GM23248 (cell line): ENCODE measurements at regions not wholly inside any gene's neighbourhood (a gene's known extent, or its start where the extent isn't known, plus 50 kb on each side); places are given as distances from the start of the nearest gene placed in this dataset.

Experiments used
- DNase-seq: peaks from one replicate; pipeline ENCODE4 v3.0.0-alpha.2; 2015
- H2AFZ ChIP-seq: fragments of 200-600 bp; sonication (generic); 2 replicates; pipeline ENCODE4 v1.6.1; 2016; ENCODE audit warnings: antibody characterized with exemption
- H3F3A ChIP-seq: fragments of 200-600 bp; sonication (generic); 2 replicates; pipeline ENCODE4 v1.6.1; 2016; ENCODE audit warnings: mild to moderate bottlenecking, antibody characterized with exemption, mixed run types; ENCODE audit not compliant: insufficient read depth
- H3K27ac ChIP-seq: fragments of 200-600 bp; sonication (generic); 2 replicates; pipeline ENCODE4 v1.5.1; 2016; ENCODE audit warnings: mild to moderate bottlenecking
- H3K27me3 ChIP-seq: fragments of 200-600 bp; sonication (generic); replicated peaks from 2 replicates; pipeline ENCODE4 v1.6.1; 2016; ENCODE audit warnings: mild to moderate bottlenecking; ENCODE audit not compliant: insufficient read depth
- H3K36me3 ChIP-seq: fragments of 200-600 bp; sonication (generic); 2 replicates; pipeline ENCODE4 v1.6.1; 2016; ENCODE audit warnings: low read depth, mild to moderate bottlenecking
- H3K4me1 ChIP-seq: fragments of 200-600 bp; sonication (generic); 2 replicates; pipeline ENCODE4 v1.6.1; 2016; ENCODE audit warnings: mild to moderate bottlenecking; ENCODE audit not compliant: insufficient read depth
- H3K4me2 ChIP-seq: fragments of 200-600 bp; sonication (generic); one replicate; pipeline ENCODE4 v1.6.1; 2016; ENCODE audit warnings: mild to moderate bottlenecking; ENCODE audit not compliant: unreplicated experiment
- H3K4me3 ChIP-seq: fragments of 200-600 bp; sonication (generic); 2 replicates; pipeline ENCODE4 v1.5.1; 2016; ENCODE audit warnings: mild to moderate bottlenecking
- H3K79me2 ChIP-seq: fragments of 200-600 bp; sonication (generic); 2 replicates; pipeline ENCODE4 v1.6.1; 2016; ENCODE audit warnings: mild to moderate bottlenecking; ENCODE audit not compliant: insufficient read depth
- H3K9ac ChIP-seq: fragments of 200-600 bp; sonication (generic); 2 replicates; pipeline ENCODE4 v1.6.1; 2016; ENCODE audit warnings: mild to moderate bottlenecking
- H3K9me2 ChIP-seq: fragments of 200-600 bp; sonication (generic); 2 replicates; pipeline ENCODE4 v1.6.1; 2016; ENCODE audit warnings: mixed run types, mild to moderate bottlenecking, moderate library complexity; ENCODE audit not compliant: insufficient read depth
- H3K9me3 ChIP-seq: fragments of 200-600 bp; sonication (generic); one replicate; pipeline ENCODE4 v1.6.1; 2017; ENCODE audit warnings: low read depth
- H4K20me1 ChIP-seq: fragments of 200-600 bp; sonication (generic); 2 replicates; pipeline ENCODE4 v1.6.0; 2016; ENCODE audit not compliant: insufficient read depth
- EZH2 ChIP-seq: fragments of 200-600 bp; sonication (generic); IDR thresholded peaks from 2 replicates; pipeline ENCODE4 v1.6.1; 2018; ENCODE audit warnings: antibody characterized with exemption, mild to moderate bottlenecking; ENCODE audit not compliant: insufficient read depth, poor library complexity, severe bottlenecking
- EZH2phosphoT487 ChIP-seq: fragments of 200-600 bp; sonication (generic); IDR thresholded peaks from 2 replicates; pipeline ENCODE4 v1.6.1; 2018; ENCODE audit warnings: antibody characterized with exemption, moderate library complexity, mild to moderate bottlenecking, low read depth; ENCODE audit not compliant: insufficient read depth
- WGBS, 2 experiments: methylation state at CpG; one replicate each; pipeline ENCODE4 v1.1.6; 2015 to 2017; ENCODE audit warnings: low lambda C conversion rate in 2 of 2, low coverage in 1 of 2; ENCODE audit errors: missing lambda C conversion rate in 2 of 2; 5-methylcytosine and 5-hydroxymethylcytosine counted together
- in situ Hi-C: fragments of 300-500 bp; cut with MboI; formaldehyde crosslinking; loops from 2 replicates; pipeline ENCODE4 v1.15.0; 2020

DNA sequence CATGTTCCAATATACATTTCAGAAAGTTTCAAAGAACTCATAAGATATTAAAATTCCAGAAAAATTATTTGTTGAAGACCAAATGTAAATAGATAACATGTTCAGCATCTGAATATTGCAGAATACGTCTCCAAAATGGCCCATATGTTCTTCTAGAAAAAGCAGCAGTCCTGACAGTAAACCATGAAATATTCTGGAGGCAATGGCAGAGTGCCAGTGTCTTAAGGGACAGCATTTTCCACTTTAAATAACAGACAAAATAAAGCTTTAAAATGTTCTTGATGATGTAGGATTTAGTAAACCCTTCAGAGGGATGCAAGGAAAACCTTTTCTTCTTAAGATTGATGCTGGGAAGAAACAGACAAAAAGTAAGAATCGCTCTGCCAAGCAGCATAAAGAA lies 721.0 kb downstream of the NR2F1-AS1 start:
- peak overlapping the region; percentile 35; the same call in 1 of the 2 replicates for H2AFZ ChIP-seq
- no peaks in the 10 kb centered on the region for H3K79me2 ChIP-seq
- in situ Hi-C loops: no loop called here

DNA sequence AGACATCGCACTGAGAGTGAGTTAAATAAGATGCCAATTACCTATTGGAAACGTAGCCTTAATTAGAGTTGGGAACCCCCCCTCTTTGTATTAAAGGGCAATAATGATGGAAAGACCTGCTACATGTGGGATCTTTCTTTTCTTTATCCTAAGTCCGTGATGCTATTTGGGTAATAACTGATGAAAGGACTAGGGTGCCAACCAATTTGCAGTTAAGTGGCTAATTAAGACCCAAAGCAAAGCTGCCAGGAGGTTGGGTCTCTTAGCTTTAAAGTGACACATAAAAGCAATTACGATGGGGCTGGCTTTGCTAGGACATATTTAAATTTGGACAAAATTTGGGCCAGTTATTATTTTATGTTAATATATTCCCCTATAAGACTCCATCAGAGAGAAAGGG lies 728.8 kb downstream of the NR2F1-AS1 start:
- no peaks in the 10 kb centered on the region for H3K4me1 ChIP-seq
- H3K27me3 ChIP-seq: no peaks in the 10 kb centered on the region
- H3K4me2 ChIP-seq: no peak overlapping the region
- no peak overlapping the region for H2AFZ ChIP-seq
- H4K20me1 ChIP-seq: no peaks in the 10 kb centered on the region
- H3K79me2 ChIP-seq: no peaks in the 10 kb centered on the region
- no peaks in the 10 kb centered on the region for H3K9me2 ChIP-seq
- DNase-seq: no peak
- H3K9me3 ChIP-seq: no peaks in the 10 kb centered on the region
- H3K36me3 ChIP-seq: no peaks in the 10 kb centered on the region
- no peak overlapping the region for H3K9ac ChIP-seq
- in situ Hi-C loops: no loop called here
- no peaks in the 10 kb centered on the region for H3F3A ChIP-seq
- 51 to 53% methylated on average over 4 of the region's 4 CpGs for WGBS, 2 experiments
- no peak overlapping the region for H3K27ac ChIP-seq
- no peak overlapping the region for H3K4me3 ChIP-seq
- TF ChIP-seq EZH2phosphoT487 (no peak), EZH2 (no peak)

More for the DNA sequence above, 721.0 kb downstream of the NR2F1-AS1 start:
- H3K9me3 ChIP-seq: no peaks in the 10 kb centered on the region
- H3K4me2 ChIP-seq: no peak overlapping the region
- no peak overlapping the region for H3K27ac ChIP-seq
- TF ChIP-seq EZH2: no peak
- TF ChIP-seq EZH2phosphoT487: no peak
- H3K36me3 ChIP-seq: no peaks in the 10 kb centered on the region
- H3K4me1 ChIP-seq: no peaks in the 10 kb centered on the region
- no peaks in the 10 kb centered on the region for H4K20me1 ChIP-seq
- 32 to 41% methylated on average over 2 of the region's 2 CpGs for WGBS, 2 experiments
- DNase-seq: no peak
- no peaks in the 10 kb centered on the region for H3K27me3 ChIP-seq
- no peak overlapping the region for H3K4me3 ChIP-seq
- no peaks in the 10 kb centered on the region for H3F3A ChIP-seq
- H3K9ac ChIP-seq: no peak overlapping the region
- no peaks in the 10 kb centered on the region for H3K9me2 ChIP-seq

GRCh38 chr5:92850886-92851285 lies 730.1 kb downstream of the NR2F1-AS1 start:
- H3K9me3 ChIP-seq: no peaks in the 10 kb centered on the region
- 29 to 32% methylated on average over 2 of the region's 2 CpGs for WGBS, 2 experiments
- H3K27me3 ChIP-seq: no peaks in the 10 kb centered on the region
- no peaks in the 10 kb centered on the region for H3K4me1 ChIP-seq
- no peak overlapping the region for H3K27ac ChIP-seq
- H3K9ac ChIP-seq: no peak overlapping the region
- H3K36me3 ChIP-seq: no peaks in the 10 kb centered on the region
- no peak overlapping the region for H3K4me3 ChIP-seq
- H3K79me2 ChIP-seq: no peaks in the 10 kb centered on the region
- no peak overlapping the region for H3K4me2 ChIP-seq
- no peaks in the 10 kb centered on the region for H3K9me2 ChIP-seq
- no peak for TF ChIP-seq EZH2phosphoT487
- no peak for TF ChIP-seq EZH2
- H3F3A ChIP-seq: no peaks in the 10 kb centered on the region
- no peak for DNase-seq
- in situ Hi-C loops: no loop called here
- no peaks in the 10 kb centered on the region for H4K20me1 ChIP-seq
- H2AFZ ChIP-seq: no peak overlapping the region

DNA sequence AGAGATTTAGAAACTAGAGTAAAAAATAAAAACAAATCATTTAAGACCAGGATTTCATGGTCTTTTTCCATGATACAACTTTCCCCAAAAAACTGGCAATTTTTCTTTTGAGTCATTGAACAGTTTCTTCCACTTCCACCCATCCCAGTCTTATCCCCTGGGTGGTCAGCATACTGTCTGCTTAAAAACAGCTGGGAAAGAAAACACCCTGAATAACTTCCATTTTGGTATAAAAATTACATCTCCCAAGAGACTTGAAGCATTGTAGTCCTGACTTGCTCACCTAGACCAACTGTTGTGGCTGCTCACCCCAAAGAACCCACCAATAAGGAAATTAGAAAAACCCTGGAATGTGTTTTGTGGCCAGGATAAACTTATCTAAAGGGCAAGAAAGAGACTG lies 731.3 kb downstream of the NR2F1-AS1 start:
- no peaks in the 10 kb centered on the region for H3K36me3 ChIP-seq
- H3F3A ChIP-seq: no peaks in the 10 kb centered on the region
- H3K27ac ChIP-seq: no peak overlapping the region
- no peaks in the 10 kb centered on the region for H3K27me3 ChIP-seq
- no peak for DNase-seq
- no peaks in the 10 kb centered on the region for H3K9me2 ChIP-seq
- TF ChIP-seq EZH2phosphoT487 (no peak), EZH2 (no peak)
- no peak overlapping the region for H2AFZ ChIP-seq
- no peak overlapping the region for H3K9ac ChIP-seq
- in situ Hi-C loops: no loop called here
- no peaks in the 10 kb centered on the region for H4K20me1 ChIP-seq
- H3K9me3 ChIP-seq: no peaks in the 10 kb centered on the region
- H3K79me2 ChIP-seq: no peaks in the 10 kb centered on the region
- H3K4me2 ChIP-seq: no peak overlapping the region
- peaks cover 4% of the 10 kb centered on the region; the same call in 1 of the 2 replicates for H3K4me1 ChIP-seq
- no peak overlapping the region for H3K4me3 ChIP-seq

GRCh38 chr5:92841604-92842155 lies 739.3 kb downstream of the NR2F1-AS1 start:
- H3K4me2 ChIP-seq: no peak overlapping the region
- H3K79me2 ChIP-seq: no peaks in the 10 kb centered on the region
- no peak overlapping the region for H2AFZ ChIP-seq
- H4K20me1 ChIP-seq: no peaks in the 10 kb centered on the region
- H3K27ac ChIP-seq: no peak overlapping the region
- peaks cover 5% of the 10 kb centered on the region for H3F3A ChIP-seq
- H3K4me1 ChIP-seq: peaks cover 20% of the 10 kb centered on the region
- H3K36me3 ChIP-seq: no peaks in the 10 kb centered on the region
- 63 to 71% methylated on average over 5 of the region's 5 CpGs for WGBS, 2 experiments
- H3K4me3 ChIP-seq: no peak overlapping the region
- in situ Hi-C loops: no loop called here
- no peak for TF ChIP-seq EZH2
- TF ChIP-seq EZH2phosphoT487: no peak
- no peaks in the 10 kb centered on the region for H3K27me3 ChIP-seq
- H3K9me2 ChIP-seq: no peaks in the 10 kb centered on the region
- H3K9me3 ChIP-seq: no peaks in the 10 kb centered on the region
- no peak for DNase-seq
- no peak overlapping the region for H3K9ac ChIP-seq
